RWPE2 (cell line): ENCODE measurements at regions not wholly inside any gene's neighbourhood (a gene's known extent, or its start where the extent isn't known, plus 50 kb on each side); places are given as distances from the start of the nearest gene placed in this dataset.

Experiments used
- ATAC-seq: fragments of 200-7000 bp; cut with Tn5 transposase; 3 replicates; pipeline ENCODE4 v1.9.1; 2021; ENCODE audit warnings: low read depth
- DNase-seq: peaks from one replicate; pipeline ENCODE4 v3.0.0-alpha.2; 2020; ENCODE audit warnings: low spot score
- H3K27ac ChIP-seq: fragments of 450-650 bp; 2 replicates; pipeline ENCODE4 v1.5.1; 2017; ENCODE audit warnings: mild to moderate bottlenecking; ENCODE audit not compliant: poor library complexity, severe bottlenecking
- H3K27me3 ChIP-seq: fragments of 250-450 bp; sonication (Bioruptor Pico); 2 replicates; pipeline ENCODE4 v1.5.1; 2021; ENCODE audit warnings: mild to moderate bottlenecking, moderate library complexity; ENCODE audit not compliant: insufficient read depth, poor library complexity, severe bottlenecking
- H3K36me3 ChIP-seq: fragments of 250-450 bp; sonication (Bioruptor Pico); 2 replicates; pipeline ENCODE4 v1.5.1; 2020; ENCODE audit warnings: low read depth, mild to moderate bottlenecking, moderate library complexity
- H3K4me1 ChIP-seq: fragments of 250-450 bp; sonication (Bioruptor Pico); 2 replicates; pipeline ENCODE4 v1.5.1; 2021; ENCODE audit warnings: mild to moderate bottlenecking, moderate library complexity; ENCODE audit not compliant: insufficient read depth, poor library complexity, severe bottlenecking
- H3K4me3 ChIP-seq: fragments of 250-450 bp; sonication (Bioruptor Pico); 2 replicates; pipeline ENCODE4 v1.5.1; 2021; ENCODE audit warnings: mild to moderate bottlenecking, moderate library complexity; ENCODE audit not compliant: severe bottlenecking
- H3K9me3 ChIP-seq: fragments of 250-450 bp; sonication (Bioruptor Pico); 2 replicates; pipeline ENCODE4 v1.5.1; 2021; ENCODE audit warnings: mild to moderate bottlenecking, moderate library complexity; ENCODE audit not compliant: severe bottlenecking
- CTCF ChIP-seq: fragments of 450-650 bp; IDR thresholded peaks from one replicate; pipeline ENCODE4 v1.5.1; 2017; ENCODE audit warnings: mild to moderate bottlenecking, moderate library complexity; ENCODE audit not compliant: poor library complexity, severe bottlenecking

GRCh38 chr7:106347229-106347833, 62.5 kb upstream of the NAMPT start:
- peaks cover 24% of the 10 kb centered on the region for H3K4me1 ChIP-seq
- no peak for ATAC-seq
- H3K27me3 ChIP-seq = no peaks in the 10 kb centered on the region
- H3K36me3 ChIP-seq = no peaks in the 10 kb centered on the region
- H3K4me3 ChIP-seq = no peak overlapping the region
- H3K9me3 ChIP-seq = peaks cover 11% of the 10 kb centered on the region
- no peak for TF ChIP-seq CTCF
- no peak for DNase-seq
- H3K27ac ChIP-seq = peak overlapping the region; percentile 42

- no peak overlapping the region for H3K4me3 ChIP-seq
- H3K27ac ChIP-seq = peak overlapping the region; percentile 42
- H3K4me1 ChIP-seq = peaks cover 24% of the 10 kb centered on the region
- ATAC-seq (peak; percentile 92), DNase-seq (no peak)
- no peak for TF ChIP-seq CTCF
- H3K27me3 ChIP-seq = no peaks in the 10 kb centered on the region
- no peaks in the 10 kb centered on the region for H3K36me3 ChIP-seq
- peaks cover 13% of the 10 kb centered on the region for H3K9me3 ChIP-seq
These were observed 62.0 kb upstream of the NAMPT start for GRCh38 chr7:106346678-106347217.

GRCh38 chr7:106346167-106346677, 61.4 kb upstream of the NAMPT start:
- Histone ChIP-seq H3K36me3 (no peaks in the 10 kb centered on the region), H3K27ac (peak overlapping the region; percentile 42), H3K4me3 (no peak overlapping the region), H3K27me3 (no peaks in the 10 kb centered on the region), H3K9me3 (peaks cover 18% of the 10 kb centered on the region), H3K4me1 (peaks cover 24% of the 10 kb centered on the region)
- no peak for DNase-seq
- TF ChIP-seq CTCF = no peak
- no peak for ATAC-seq

GRCh38 chr7:106345421-106346166, 60.8 kb upstream of the NAMPT start:
- Histone ChIP-seq H3K4me3 (no peak overlapping the region), H3K9me3 (peaks cover 19% of the 10 kb centered on the region), H3K4me1 (peaks cover 24% of the 10 kb centered on the region), H3K36me3 (no peaks in the 10 kb centered on the region), H3K27me3 (no peaks in the 10 kb centered on the region), H3K27ac (peak overlapping the region; percentile 42)
- DNase-seq (no peak), ATAC-seq (no peak)
- no peak for TF ChIP-seq CTCF
